ENCODE measurements at regions not wholly inside any gene's neighbourhood (a gene's known extent, or its start where the extent isn't known, plus 50 kb on each side); places are given as distances from the start of the nearest gene placed in this dataset.
A peak's percentile ranks its signal among the peaks of the same experiment; 100 is the strongest.

DNA sequence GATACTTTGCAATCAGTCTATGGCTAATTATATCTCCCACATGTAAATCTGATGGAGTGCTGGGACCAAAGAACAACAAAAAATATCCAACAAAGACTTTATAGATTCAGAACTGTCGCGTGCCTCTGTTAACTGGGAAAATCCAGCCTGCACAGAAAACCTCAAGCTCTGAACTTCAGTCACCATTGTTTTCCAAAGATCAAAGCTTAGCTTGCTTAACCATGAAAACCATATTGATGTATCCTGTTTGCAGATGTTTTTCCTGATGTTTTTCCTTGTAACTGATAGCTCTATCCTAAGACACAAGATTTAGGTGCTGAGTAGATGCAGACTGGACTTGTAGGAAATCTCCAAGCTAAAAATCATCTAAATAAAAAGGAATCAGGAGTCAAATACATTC, 163.7 kb downstream of the GXYLT1 start:
- no peak for DNase-seq

DNA sequence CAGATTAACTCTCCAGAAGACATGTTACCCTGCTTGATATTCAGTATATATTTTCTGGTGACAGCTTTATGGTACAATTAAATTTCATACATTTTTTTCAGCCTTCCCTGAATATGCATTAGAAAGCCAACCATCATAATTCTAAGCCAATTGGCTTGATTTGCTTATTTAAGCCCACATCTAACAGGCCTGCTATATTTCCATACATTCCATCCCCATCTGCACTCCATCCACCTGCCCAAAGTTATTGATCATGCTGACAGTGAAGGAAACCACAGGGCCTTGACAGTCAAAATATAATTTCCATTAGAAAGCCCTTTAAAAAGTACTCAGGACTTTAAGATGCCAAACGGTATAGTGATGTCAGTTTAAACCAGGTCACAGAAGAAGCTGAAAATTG, 164.3 kb downstream of the GXYLT1 start:
- no peak for DNase-seq

DNA sequence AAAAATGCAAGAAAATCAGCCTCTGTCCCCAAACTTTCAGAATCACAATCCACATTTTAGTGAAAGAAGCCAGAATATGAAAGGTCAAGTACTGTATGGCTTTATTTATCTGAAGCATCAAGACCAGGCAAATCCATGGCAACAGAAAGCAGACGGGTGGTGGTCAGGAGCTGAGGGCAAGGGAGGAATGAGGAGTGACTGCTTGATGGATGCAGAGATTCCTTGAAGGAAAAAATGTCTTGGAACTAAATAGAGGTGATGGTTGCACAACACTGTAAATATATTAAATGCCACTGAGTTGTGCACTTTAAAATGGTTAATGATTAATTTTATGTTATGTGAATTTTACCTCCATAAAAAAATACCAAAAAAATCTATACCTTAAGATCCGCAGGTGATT, 165.1 kb downstream of the GXYLT1 start:
- no peak for DNase-seq

DNA sequence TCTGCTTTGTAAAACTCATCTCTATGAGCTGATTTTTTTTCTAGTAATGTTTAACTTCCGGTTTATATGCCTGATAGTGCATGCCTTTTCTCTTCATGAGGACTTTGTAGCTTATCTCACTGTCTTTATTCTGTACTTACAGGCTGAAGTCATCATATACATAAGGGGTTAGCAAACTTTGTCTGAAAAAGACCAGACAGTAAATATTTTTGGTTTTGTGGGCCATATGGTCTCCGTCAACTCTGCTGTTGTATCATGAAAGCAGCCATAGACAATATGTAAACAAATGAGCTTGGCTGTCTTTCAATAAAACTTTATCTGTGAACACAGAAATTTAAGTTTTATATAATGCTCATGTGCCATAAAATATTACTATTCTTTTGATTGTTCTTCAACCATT, 172.1 kb downstream of the GXYLT1 start:
- no peak for DNase-seq

DNA sequence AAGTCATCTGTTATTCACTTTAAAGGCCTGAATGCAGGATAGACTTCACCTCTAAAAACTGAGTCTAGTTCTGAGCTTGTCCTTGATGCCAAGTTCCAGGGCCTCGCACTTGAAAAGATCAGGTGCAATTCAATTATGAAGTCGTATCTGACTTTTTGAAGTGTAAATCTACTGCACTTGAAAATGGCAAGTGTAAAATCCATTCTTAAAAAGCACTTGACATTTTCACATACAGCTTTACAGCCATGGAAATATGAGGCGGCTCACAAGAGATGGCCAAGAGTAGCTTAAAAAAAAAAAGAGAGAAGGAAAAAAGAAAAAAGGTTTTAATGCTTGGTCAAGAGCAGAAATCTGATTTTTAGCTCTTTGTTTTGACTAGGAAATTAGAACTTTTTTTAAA, 172.5 kb downstream of the GXYLT1 start:
- DNase-seq = no peak

DNA sequence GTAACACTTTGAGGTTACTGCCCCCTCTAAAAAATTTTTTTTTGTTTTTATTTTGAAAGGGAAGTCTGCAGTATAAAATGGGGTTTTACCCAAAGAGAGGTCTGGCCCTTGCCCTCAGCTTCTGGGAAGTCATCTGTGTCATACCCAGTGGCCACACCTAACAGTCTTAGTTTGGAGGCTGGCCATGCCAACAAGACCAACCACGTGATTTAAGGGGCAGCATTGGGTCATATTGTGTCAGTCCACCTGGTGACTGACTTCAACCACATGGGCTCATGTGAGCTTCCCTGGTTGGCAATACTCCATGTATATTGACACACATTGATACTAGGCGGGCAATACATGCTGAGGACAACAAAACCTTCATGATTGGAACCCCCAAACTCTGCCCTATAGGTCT, 173.9 kb downstream of the GXYLT1 start:
- DNase-seq = no peak

DNA sequence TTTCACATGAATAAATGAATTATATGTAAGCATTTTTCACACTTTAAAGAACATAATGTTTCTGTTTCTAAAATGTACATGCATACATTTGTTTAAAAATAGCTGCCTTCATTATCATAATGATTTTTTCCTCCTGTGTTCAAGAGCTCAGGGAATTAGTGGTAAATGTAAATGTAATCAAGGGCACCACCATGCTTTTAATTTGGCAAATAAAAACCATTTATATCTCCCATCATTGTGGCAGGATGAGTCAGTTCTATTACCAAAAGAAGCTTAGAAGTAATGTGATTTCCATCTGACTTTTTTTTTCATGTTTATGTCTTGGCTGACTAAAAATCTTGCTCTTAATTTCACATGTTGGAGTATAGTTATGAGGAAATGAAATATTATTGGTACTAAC, 176.1 kb downstream of the GXYLT1 start:
- DNase-seq = no peak

DNA sequence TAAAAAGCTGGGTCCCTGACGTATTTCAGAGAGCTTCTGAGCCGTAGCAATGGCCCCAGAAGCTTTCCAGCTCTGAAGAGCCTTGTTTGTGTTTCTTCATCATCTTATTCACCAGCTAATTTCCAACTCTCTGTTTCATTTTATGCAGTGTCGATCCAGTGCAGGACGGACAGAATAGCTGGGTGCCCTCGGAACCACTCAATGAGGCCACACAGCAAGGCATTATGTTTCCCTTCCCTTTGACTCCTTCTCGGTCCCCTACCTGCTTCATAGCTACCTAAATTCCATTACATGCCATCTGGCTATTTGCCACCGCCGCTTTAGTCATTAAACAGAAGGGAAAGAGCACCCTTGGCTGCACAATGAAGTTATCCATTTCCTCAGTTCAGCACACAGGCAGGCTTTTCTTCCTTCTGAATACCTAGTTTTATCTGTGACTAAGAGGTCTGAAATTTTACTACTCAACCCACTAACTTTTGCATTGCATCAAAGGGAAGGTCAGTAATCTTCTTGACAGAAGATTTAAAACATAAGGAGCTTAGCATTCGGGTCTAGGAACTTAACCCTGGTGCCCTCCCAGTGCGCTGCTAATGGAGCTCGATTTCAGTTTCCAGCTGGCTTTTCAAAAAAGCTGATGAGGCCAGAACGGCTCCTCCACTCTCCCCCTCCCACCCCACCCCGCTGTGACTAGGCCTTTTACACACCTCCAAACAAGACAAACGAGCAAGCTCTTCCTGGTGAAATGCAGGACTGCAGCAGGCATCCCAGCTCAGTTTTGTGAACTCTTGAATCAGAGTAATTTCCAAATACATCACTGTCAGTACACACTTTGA, 176.8 kb downstream of the GXYLT1 start:
- no peak for DNase-seq

DNA sequence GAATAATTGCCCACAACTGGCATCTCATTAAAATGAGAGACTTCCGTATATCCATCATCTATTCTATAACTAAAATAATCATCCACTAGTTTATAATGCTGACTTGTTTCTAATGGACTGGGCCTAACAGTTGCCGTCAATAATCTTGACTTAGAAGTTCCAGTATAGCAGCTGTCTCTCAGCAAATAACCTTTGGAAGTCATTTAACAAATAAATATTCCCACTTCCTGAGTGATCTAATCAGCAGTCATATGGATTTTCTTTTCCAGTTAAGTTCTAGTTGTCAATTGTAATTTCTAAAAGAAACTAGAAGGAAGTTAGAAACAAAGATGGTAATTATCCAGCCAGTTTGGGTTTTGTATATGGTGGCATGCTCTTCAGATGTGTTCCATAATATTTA, 177.8 kb downstream of the GXYLT1 start:
- no peak for DNase-seq

DNA sequence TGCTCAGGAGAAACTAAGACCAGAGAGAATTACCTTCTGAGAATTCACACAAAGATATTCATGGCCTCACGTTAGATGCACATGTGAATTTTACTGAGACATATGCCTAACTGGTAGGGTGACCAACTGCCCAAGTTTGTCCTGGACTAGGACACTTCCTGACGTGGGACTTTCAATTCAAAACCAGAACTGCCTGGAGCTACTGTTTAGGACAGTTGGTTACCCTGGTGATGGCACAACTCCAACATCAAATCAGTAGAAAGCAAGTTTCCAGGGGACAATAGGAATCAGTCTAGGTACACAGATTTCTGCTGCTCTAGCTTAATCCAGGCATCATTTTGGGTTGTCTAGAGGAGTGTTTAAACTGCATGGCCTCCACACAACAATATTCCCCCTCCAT, 178.7 kb downstream of the GXYLT1 start:
- no peak for DNase-seq

DNA sequence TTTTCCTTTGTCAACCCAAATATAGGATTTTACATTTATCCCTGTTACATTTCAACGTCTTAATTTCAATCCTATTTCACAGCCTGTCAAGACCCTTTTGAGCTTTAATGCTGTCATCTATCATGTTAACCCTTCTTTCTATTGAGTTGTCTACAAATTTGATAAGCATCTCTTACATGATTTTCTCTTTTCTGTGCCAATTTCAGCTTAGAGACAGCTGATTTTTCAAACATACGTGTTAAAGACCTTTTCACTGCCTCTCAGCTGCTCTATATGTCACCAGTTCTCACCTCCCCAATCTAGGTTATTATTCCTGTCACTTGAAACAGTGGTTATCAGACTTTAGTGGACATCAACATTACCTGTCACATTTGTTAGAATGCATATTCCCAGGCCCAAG, 181.3 kb downstream of the GXYLT1 start:
- no peak for DNase-seq

DNA sequence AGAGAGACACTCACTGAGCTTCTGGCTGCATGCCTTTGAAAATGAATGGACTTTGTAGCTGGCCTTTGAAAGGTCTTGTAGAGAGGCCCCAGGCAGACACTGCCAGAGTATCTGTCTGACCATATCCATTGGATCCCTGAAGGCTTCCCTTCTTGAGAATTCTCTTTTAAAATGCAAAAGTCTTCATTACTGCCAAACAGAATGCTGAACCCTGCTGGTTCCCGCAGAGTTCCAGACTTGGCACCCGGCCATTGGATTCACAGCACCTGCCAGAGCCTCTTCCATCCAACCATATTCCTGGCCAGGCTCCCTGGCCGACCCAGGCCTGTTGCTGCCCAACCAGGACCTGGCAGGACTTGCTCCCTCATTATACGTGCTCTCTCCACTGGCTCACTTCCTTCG, 182.5 kb downstream of the GXYLT1 start:
- peak; percentile 46 for DNase-seq

DNA sequence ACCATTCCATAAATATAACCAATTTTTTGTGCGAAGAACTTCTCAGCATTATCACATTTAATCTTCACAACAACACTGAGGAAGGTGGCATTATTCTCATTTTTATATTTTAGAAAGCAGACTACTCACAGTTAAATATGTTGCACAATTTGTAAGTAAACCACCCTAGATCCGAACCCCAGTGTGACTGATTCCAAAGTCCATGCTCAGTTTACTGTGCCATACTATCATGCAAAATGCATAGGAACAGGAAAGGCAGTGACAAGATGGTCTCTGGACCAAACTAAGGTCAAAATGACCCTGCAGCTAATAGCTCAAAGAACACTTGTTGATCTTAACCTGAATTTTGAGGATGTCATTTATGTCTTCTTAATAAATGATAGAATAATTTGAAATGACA, 185.4 kb downstream of the GXYLT1 start:
- DNase-seq = no peak

DNA sequence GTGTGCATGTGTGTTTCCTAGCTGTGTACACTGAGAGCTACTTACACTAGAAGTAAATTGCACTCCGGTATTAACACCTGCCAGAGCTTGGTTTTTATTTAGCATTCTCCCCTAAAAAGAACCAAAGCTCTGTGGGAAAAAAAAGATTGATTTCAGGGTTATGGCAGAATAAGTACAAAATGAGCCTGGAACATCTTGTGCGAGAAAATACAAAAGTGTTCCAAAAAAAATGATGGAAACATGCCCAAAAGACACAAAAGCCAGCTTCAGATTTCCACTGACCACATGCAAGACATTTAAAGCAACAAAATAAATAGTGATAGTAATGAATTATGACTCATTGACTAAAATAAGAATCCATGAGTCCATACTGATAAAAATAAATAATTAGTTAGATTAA, 188.3 kb downstream of the GXYLT1 start:
- DNase-seq = no peak

DNA sequence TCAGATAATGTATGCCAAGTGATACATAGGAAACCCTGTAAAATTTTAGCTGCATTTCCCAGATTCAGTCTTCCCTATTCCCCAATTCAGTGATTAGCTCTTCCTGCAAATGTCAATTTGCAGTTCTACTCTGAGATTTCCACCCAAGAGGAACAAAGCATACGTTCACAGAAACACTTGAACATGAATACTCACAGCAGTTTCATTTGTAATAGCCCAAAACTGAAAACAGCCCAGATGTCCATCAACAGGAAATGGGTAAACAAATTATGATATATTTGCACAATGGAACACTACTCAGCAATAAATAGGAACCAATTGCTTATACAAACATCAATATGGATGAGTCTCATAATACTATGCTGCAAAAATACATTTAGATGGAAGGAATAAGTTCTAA, 194.2 kb downstream of the GXYLT1 start:
- no peak for DNase-seq

DNA sequence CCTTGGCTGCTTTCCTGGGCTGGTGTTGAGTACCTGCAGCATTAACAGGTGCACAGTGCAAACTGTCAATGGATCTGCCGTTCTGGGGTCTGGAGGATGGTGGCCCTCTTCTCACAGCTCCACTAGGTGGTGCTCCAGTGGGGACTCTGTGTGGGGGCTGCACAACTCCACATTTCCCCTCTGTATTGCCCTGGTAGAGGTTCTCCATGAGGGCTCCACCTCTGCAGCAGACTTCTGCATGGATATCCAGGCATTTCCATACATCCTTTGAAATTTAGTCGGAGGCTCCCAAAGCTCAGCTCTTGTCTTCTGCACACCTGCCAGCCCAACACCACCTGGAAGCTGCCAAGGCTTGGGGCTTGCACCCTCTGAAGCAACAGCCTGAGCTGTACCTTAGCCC, 198.6 kb downstream of the GXYLT1 start:
- DNase-seq = no peak

DNA sequence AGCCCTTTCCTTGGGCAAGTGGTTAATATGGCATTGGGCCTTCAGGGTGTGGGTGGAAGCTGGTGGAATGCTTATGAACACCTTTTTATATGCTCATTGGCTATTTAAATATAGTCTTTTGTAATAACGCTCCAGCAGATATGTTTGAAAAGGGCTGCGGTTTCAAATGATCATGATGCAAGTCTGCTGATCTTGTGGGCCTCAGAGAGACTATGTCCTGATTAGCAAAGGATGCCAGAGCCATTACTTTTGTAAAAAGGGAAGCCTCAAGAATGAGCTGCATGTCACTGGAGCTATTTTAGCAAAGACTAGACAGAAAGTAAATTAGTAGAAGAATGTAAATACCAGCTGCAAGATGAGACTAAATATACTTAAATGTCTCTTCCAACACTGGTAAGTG, 200.5 kb downstream of the GXYLT1 start:
- DNase-seq = no peak

DNA sequence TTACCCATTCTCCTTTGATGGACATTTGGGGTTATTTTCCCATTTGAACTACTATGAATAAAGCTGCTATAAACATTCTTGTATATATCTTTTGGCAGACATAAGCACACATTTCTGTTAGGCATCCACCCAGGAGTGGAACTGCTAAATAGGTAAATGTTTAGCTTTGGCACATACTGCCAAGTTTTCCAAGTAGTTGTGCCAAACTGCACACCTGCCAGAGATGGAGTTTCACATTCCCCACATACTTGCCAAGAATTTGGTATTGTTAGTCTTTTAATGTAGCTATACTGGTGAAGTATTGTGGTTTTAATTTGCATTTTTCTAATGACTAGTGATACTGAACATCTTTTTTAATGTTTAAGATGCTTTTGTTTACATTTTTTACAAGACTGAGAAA, 201.0 kb downstream of the GXYLT1 start:
- DNase-seq = no peak

DNA sequence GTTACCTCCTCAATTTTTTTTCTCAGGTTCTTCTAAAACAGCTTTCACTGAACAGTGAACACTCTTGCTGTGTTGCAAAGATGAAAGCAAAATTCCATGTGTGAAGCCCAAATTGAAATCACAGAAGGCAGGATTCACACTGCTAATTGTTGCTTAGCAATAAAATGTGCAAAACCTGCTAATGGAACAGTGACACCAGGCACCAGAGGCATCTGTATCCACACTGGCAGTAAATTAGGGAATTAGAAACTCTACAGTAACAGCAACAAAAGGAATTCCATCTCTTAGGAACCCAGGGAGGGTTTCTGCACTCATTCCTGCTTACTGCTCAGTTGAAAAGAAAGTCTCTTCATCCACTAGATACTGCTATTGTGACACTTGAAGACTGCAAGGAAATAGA, 202.3 kb downstream of the GXYLT1 start:
- no peak for DNase-seq

DNA sequence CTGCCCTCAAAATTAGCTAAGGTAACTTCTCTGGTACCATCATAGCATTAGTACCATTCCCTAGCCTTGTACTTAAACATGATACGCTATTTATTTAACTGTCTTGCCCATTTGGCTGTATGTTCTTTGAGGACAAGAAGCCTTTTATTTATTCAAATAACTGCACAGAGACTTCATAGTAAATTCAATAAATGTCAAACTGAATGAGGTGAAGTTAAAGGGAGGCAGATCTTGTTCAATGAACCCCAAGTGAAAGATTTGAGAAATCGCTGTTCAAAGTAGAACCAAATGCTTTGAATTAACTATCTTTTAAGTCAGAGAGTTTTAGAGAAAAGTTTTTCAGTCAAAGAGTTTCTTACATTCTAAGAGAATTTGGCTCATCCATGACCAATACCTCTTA, 203.6 kb downstream of the GXYLT1 start:
- no peak for DNase-seq

DNA sequence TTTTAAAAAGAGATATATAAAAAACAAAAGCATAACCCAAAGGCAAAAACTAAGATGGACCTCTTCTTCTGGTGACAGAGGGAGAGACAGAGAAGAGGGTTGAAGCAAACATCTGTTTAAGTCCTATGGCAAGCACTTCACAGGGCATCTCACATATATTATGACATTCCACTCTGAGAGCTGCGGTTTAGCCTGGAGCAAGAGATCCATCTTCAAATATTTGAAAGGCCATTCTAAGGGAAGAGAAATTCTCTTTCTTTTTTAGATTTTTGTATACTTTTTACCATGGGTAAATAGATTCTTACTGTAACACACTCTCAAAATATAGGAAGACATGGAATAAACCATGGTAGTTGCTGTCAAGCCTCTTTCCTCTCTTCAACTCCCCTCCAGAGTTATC, 204.1 kb downstream of the GXYLT1 start:
- no peak for DNase-seq

DNA sequence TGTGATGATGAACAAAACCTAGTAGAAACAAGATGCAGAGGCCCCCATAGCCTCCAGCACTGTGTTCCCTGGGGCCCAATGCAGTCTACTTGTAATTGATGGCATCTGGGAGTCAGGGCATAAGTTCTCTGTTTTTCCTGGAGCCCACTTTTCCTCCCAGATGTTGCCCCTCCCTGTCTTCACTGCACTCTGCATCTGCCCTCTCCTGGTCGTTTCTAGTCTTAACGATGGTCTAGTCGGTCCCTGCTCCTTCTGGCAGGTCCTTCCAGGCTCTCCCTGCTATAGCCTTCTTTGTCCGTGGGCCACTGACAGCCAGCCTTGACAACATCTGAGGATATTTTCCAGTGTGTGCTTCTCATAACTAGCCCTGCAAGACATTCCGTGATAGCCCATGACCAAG, 208.3 kb downstream of the GXYLT1 start:
- no peak for DNase-seq

DNA sequence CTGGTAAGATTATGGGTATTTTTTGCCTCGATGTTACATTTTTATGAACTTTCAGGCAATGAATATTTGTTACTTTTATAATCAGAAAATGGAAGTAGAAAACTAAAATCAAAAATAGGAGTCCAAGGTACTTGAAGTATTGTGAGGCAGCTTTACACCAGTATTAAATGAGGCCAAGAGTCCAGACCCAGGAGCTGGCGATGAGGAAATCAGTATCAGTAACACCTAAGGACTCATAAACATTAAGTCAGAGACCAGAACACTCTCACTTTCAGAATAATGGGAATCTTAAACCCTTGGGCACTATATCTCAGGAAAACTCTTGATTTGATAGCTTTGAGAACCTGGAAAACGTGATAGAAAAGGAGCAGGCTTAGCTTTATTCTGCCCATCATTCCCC, 208.8 kb downstream of the GXYLT1 start:
- no peak for DNase-seq

DNA sequence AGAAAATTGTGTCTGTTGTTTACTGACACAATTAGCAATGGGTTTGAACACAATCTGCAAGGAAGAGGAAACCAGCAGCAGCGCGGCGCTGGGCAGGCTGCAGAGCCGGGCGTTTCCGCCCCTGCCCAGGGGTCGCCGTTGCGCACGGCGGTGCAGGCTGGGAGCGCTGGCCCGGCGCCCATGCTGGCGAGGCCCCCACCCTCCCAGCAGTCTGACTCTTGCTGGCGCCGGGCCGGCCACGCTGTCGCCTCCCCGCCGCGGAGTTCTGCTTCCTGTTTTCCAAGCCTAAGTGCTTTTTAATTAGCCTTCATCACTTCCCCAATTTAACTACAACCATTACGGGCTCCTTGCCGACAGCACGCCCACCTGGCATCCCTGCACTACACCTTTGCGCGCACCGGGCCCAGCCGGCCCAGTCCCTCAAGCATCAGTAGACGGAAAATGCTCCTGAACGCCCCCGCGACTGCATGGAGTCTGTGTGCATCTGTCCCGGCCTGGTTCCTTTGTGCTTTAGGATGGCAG, 212.1 kb downstream of the GXYLT1 start:
- DNase-seq = peak; percentile 86

DNA sequence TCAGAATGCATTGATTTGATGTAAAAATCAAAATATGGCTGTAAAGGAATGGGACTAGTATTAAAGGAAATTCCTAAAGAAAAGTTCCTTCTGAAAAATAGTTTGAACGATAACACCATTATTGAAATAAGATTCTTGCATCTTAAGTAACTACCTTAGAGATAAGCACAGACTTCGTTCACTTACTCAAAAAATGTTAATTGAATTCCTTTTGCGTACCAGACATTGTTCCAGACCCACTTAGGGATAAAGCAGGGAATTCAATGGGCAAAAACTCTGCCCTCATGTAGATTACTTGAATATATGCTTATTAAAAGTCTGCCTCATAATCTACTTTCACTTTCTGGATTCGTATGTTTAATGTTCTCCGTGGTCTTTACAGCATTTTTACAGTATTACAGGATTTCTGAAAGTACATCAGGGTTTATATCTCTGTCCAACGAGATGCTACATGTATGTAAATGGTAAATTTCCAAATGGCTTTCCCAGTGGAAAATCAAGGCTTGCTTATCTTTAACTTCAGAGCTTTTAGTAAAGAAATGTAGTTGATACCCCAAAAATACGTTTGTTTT, 213.7 kb downstream of the GXYLT1 start:
- DNase-seq = no peak

Data from NCI-H1092 (cell line).